ENCODE measurements at regions not wholly inside any gene's neighbourhood (a gene's known extent, or its start where the extent isn't known, plus 50 kb on each side); places are given as distances from the start of the nearest gene placed in this dataset.

- H3K9me2 ChIP-seq (replicated peaks; ENCODE audit: insufficient read depth, low read length), result no peaks in the 10 kb centered on the region
- no peak overlapping the region for H2AFZ ChIP-seq (ENCODE audit: low read length)
- H3K27me3 ChIP-seq (replicated peaks; ENCODE audit: insufficient read depth, low read length), result no peaks in the 10 kb centered on the region
- H3K4me3 ChIP-seq (ENCODE audit: low read length), result no peak overlapping the region
- DNase-seq, result no peak
- H3K27ac ChIP-seq (ENCODE audit: low read length), result no peak overlapping the region
- no peaks in the 10 kb centered on the region for H4K20me1 ChIP-seq (ENCODE audit: insufficient read depth, low read length)
- no peaks in the 10 kb centered on the region for H3F3A ChIP-seq (ENCODE audit: insufficient read depth, low read length)
- no peak overlapping the region for H3K9ac ChIP-seq (ENCODE audit: low read length)
- no peak overlapping the region for H3K4me2 ChIP-seq (ENCODE audit: low read depth, low read length)
- no peaks in the 10 kb centered on the region for H3K4me1 ChIP-seq (ENCODE audit: low read length)
- no peaks in the 10 kb centered on the region for H3K36me3 ChIP-seq (replicated peaks; ENCODE audit: insufficient read depth, low read length)
- no peaks in the 10 kb centered on the region for H3K9me3 ChIP-seq (replicated peaks; ENCODE audit: insufficient read depth, low read length)
- TF ChIP-seq EZH2phosphoT487 (IDR thresholded peaks at IDR 0.05; ENCODE audit: low read length) (no peak), EZH2 (optimal IDR thresholded peaks at IDR 0.05; ENCODE audit: low read depth, low read length) (no peak), CTCF (IDR thresholded peaks at IDR 0.05; ENCODE audit: low read length) (no peak)
- no peaks in the 10 kb centered on the region for H3K79me2 ChIP-seq (ENCODE audit: low read length)
Observed at GRCh38 chr6:67680297-67680932, 954.7 kb upstream of the ADGRB3 start.

- H3K4me2 ChIP-seq (ENCODE audit: low read depth, low read length), result no peak overlapping the region
- H2AFZ ChIP-seq (ENCODE audit: low read length), result no peak overlapping the region
- H3F3A ChIP-seq (ENCODE audit: insufficient read depth, low read length), result no peaks in the 10 kb centered on the region
- no peak overlapping the region for H3K9ac ChIP-seq (ENCODE audit: low read length)
- H4K20me1 ChIP-seq (ENCODE audit: insufficient read depth, low read length), result no peaks in the 10 kb centered on the region
- DNase-seq, result no peak
- no peaks in the 10 kb centered on the region for H3K79me2 ChIP-seq (ENCODE audit: low read length)
- H3K9me2 ChIP-seq (replicated peaks; ENCODE audit: insufficient read depth, low read length), result no peaks in the 10 kb centered on the region
- H3K27ac ChIP-seq (ENCODE audit: low read length), result no peak overlapping the region
- TF ChIP-seq EZH2 (optimal IDR thresholded peaks at IDR 0.05; ENCODE audit: low read depth, low read length) (no peak), CTCF (IDR thresholded peaks at IDR 0.05; ENCODE audit: low read length) (no peak), EZH2phosphoT487 (IDR thresholded peaks at IDR 0.05; ENCODE audit: low read length) (no peak)
- H3K27me3 ChIP-seq (replicated peaks; ENCODE audit: insufficient read depth, low read length), result no peaks in the 10 kb centered on the region
- H3K36me3 ChIP-seq (replicated peaks; ENCODE audit: insufficient read depth, low read length), result no peaks in the 10 kb centered on the region
- no peaks in the 10 kb centered on the region for H3K9me3 ChIP-seq (replicated peaks; ENCODE audit: insufficient read depth, low read length)
- no peaks in the 10 kb centered on the region for H3K4me1 ChIP-seq (ENCODE audit: low read length)
- no peak overlapping the region for H3K4me3 ChIP-seq (ENCODE audit: low read length)
Observed at GRCh38 chr6:67679566-67680296, 955.4 kb upstream of the ADGRB3 start.

- H3K36me3 ChIP-seq (replicated peaks; ENCODE audit: insufficient read depth, low read length), result no peaks in the 10 kb centered on the region
- H3K9me2 ChIP-seq (replicated peaks; ENCODE audit: insufficient read depth, low read length), result no peaks in the 10 kb centered on the region
- H3K9ac ChIP-seq (ENCODE audit: low read length), result no peak overlapping the region
- DNase-seq, result no peak
- H3K27ac ChIP-seq (ENCODE audit: low read length), result no peak overlapping the region
- H3K79me2 ChIP-seq (ENCODE audit: low read length), result no peaks in the 10 kb centered on the region
- no peaks in the 10 kb centered on the region for H3K4me1 ChIP-seq (ENCODE audit: low read length)
- no peaks in the 10 kb centered on the region for H3F3A ChIP-seq (ENCODE audit: insufficient read depth, low read length)
- no peaks in the 10 kb centered on the region for H4K20me1 ChIP-seq (ENCODE audit: insufficient read depth, low read length)
- H3K4me3 ChIP-seq (ENCODE audit: low read length), result no peak overlapping the region
- H2AFZ ChIP-seq (ENCODE audit: low read length), result no peak overlapping the region
- no peaks in the 10 kb centered on the region for H3K27me3 ChIP-seq (replicated peaks; ENCODE audit: insufficient read depth, low read length)
- H3K4me2 ChIP-seq (ENCODE audit: low read depth, low read length), result no peak overlapping the region
- no peaks in the 10 kb centered on the region for H3K9me3 ChIP-seq (replicated peaks; ENCODE audit: insufficient read depth, low read length)
- no peak for TF ChIP-seq EZH2 (optimal IDR thresholded peaks at IDR 0.05; ENCODE audit: low read depth, low read length)
- no peak for TF ChIP-seq EZH2phosphoT487 (IDR thresholded peaks at IDR 0.05; ENCODE audit: low read length)
- TF ChIP-seq CTCF (IDR thresholded peaks at IDR 0.05; ENCODE audit: low read length), result no peak
Observed at GRCh38 chr6:67676892-67677291, 958.2 kb upstream of the ADGRB3 start.
